ENCODE measurements at regions not wholly inside any gene's neighbourhood (a gene's known extent, or its start where the extent isn't known, plus 50 kb on each side); places are given as distances from the start of the nearest gene placed in this dataset.
A peak's percentile ranks its signal among the peaks of the same experiment; 100 is the strongest.

GRCh38 chr4:52317361-52317879 is 266.3 kb downstream of the SPATA18 start:
- TF ChIP-seq CTCF (IDR thresholded peaks at IDR 0.05; ENCODE audit: borderline replicate concordance), result no peak
- Histone ChIP-seq H3K4me1 (no peaks in the 10 kb centered on the region), H3K27me3 (ENCODE audit: low read depth) (no peaks in the 10 kb centered on the region), H3K4me3 (no peak overlapping the region), H3K27ac (replicated peaks) (no peak overlapping the region), H3K9me3 (replicated peaks) (peaks cover 7% of the 10 kb centered on the region), H3K36me3 (no peaks in the 10 kb centered on the region)
- intact Hi-C loops (cut with micrococcal nuclease), result no loop called here
- DNase-seq, result no peak

DNA sequence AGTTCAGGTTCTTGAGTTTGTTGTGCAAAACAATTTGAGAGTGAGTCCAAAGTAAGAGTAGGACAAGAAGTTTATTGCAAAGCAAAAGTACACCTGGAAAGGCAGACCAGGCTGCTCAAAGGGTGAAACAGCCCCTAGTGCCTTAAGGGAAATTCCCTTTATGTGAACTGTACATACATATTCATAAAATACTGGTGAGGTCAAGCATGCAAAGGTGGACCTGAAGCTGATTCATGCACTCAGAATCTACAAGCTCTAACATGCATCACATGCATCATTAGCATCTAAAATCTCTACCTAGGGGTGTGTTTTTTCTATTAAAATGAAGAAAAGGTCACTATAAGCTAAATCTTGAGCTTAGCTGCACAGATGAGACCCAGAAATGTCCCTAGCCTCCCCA is 266.9 kb downstream of the SPATA18 start:
- peaks cover 7% of the 10 kb centered on the region for H3K9me3 ChIP-seq (replicated peaks)
- no peak for DNase-seq
- no peaks in the 10 kb centered on the region for H3K36me3 ChIP-seq
- H3K4me3 ChIP-seq, result no peak overlapping the region
- H3K4me1 ChIP-seq, result no peaks in the 10 kb centered on the region
- no peaks in the 10 kb centered on the region for H3K27me3 ChIP-seq (ENCODE audit: low read depth)
- no peak overlapping the region for H3K27ac ChIP-seq (replicated peaks)
- TF ChIP-seq CTCF (IDR thresholded peaks at IDR 0.05; ENCODE audit: borderline replicate concordance), result no peak
- intact Hi-C loops (cut with micrococcal nuclease), result no loop called here

DNA sequence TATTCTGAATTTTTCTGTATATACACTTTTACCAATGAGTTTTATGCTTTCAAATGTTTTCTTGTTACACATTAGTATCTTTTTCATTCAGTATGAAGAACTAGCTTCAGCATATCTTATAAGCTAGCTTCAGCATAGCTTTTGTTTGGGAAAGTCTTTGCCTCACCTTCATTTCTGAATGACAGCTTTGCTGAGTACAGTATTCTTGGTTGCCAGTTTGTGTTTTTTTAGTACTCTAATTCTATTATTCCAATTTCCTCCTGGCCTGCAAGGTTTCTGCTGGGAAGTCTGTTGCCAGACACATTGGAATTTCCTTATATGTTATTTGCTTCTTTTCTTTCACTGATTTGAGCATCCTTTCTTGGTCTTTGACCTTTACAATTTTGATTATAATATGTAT is 278.8 kb downstream of the SPATA18 start:
- DNase-seq, result no peak
- intact Hi-C loops (cut with micrococcal nuclease), result no loop called here
- TF ChIP-seq CTCF (IDR thresholded peaks at IDR 0.05; ENCODE audit: borderline replicate concordance), result no peak
- peaks cover 37% of the 10 kb centered on the region for H3K9me3 ChIP-seq (replicated peaks)
- H3K4me1 ChIP-seq, result no peaks in the 10 kb centered on the region
- H3K36me3 ChIP-seq, result no peaks in the 10 kb centered on the region
- no peak overlapping the region for H3K27ac ChIP-seq (replicated peaks)
- no peak overlapping the region for H3K4me3 ChIP-seq
- H3K27me3 ChIP-seq (ENCODE audit: low read depth), result no peaks in the 10 kb centered on the region

GRCh38 chr4:52343595-52343994 is 292.5 kb downstream of the SPATA18 start:
- no peaks in the 10 kb centered on the region for H3K36me3 ChIP-seq
- intact Hi-C loops (cut with micrococcal nuclease), result no loop called here
- no peak for TF ChIP-seq CTCF (IDR thresholded peaks at IDR 0.05; ENCODE audit: borderline replicate concordance)
- no peak overlapping the region for H3K27ac ChIP-seq (replicated peaks)
- no peak for DNase-seq
- no peaks in the 10 kb centered on the region for H3K9me3 ChIP-seq (replicated peaks)
- no peaks in the 10 kb centered on the region for H3K27me3 ChIP-seq (ENCODE audit: low read depth)
- no peak overlapping the region for H3K4me3 ChIP-seq
- no peaks in the 10 kb centered on the region for H3K4me1 ChIP-seq

GRCh38 chr4:52350926-52351325 is 299.8 kb downstream of the SPATA18 start:
- no peaks in the 10 kb centered on the region for H3K36me3 ChIP-seq
- intact Hi-C loops (cut with micrococcal nuclease), result no loop called here
- H3K27me3 ChIP-seq (ENCODE audit: low read depth), result no peaks in the 10 kb centered on the region
- no peak for DNase-seq
- no peak for TF ChIP-seq CTCF (IDR thresholded peaks at IDR 0.05; ENCODE audit: borderline replicate concordance)
- no peak overlapping the region for H3K27ac ChIP-seq (replicated peaks)
- peaks cover 7% of the 10 kb centered on the region for H3K9me3 ChIP-seq (replicated peaks)
- H3K4me3 ChIP-seq, result no peak overlapping the region
- no peaks in the 10 kb centered on the region for H3K4me1 ChIP-seq

DNA sequence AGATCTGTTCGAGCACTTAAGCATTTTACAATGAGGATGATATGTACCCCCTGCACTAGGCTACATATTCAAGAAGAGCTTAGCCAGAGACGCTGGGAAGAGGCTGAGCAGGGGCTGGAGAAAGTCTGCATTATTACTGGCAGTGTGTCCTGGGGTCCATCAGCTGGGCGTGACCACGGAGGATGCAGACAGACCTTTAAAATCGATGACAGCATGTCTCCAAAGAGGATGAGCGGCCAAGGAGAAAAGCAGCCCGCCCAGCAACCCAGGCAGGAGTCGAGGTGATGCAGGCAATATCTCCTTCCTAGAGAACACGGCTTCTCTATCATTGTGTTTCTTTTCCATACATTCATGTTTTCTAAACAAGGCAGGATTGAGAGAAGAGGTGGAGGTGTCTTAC is 300.7 kb downstream of the USP46 start:
- Histone ChIP-seq H3K9me3 (replicated peaks) (no peaks in the 10 kb centered on the region), H3K4me3 (no peak overlapping the region), H3K4me1 (no peaks in the 10 kb centered on the region), H3K36me3 (no peaks in the 10 kb centered on the region), H3K27ac (replicated peaks) (peak overlapping the region; percentile 52), H3K27me3 (ENCODE audit: low read depth) (no peaks in the 10 kb centered on the region)
- no peak for TF ChIP-seq CTCF (IDR thresholded peaks at IDR 0.05; ENCODE audit: borderline replicate concordance)
- intact Hi-C loops (cut with micrococcal nuclease), result no loop called here
- DNase-seq, result peak; percentile 20

All from left ventricle myocardium inferior (tissue), 1 donor.